COR-L47 (cell line): ENCODE measurements at regions not wholly inside any gene's neighbourhood (a gene's known extent, or its start where the extent isn't known, plus 50 kb on each side); places are given as distances from the start of the nearest gene placed in this dataset.
A peak's percentile ranks its signal among the peaks of the same experiment; 100 is the strongest.
"Not testable (repeated sequence)": the region's sequence is repeated elsewhere in the genome, so short reads cannot be mapped to it uniquely, and the experiment has no call there.

Experiments used
- DNase-seq: peaks from one replicate; lab custom pipeline; 2025; lab: John Stamatoyannopoulos, UW

- DNase-seq = no peak
Observed at GRCh38 chr2:130289780-130290179, 52.9 kb upstream of the IMP4 start.

GRCh38 chr2:130288467-130289403 is 54.0 kb upstream of the IMP4 start:
- DNase-seq = no peak

GRCh38 chr2:130287656-130288026 is 55.1 kb upstream of the IMP4 start:
- DNase-seq = no peak

DNA sequence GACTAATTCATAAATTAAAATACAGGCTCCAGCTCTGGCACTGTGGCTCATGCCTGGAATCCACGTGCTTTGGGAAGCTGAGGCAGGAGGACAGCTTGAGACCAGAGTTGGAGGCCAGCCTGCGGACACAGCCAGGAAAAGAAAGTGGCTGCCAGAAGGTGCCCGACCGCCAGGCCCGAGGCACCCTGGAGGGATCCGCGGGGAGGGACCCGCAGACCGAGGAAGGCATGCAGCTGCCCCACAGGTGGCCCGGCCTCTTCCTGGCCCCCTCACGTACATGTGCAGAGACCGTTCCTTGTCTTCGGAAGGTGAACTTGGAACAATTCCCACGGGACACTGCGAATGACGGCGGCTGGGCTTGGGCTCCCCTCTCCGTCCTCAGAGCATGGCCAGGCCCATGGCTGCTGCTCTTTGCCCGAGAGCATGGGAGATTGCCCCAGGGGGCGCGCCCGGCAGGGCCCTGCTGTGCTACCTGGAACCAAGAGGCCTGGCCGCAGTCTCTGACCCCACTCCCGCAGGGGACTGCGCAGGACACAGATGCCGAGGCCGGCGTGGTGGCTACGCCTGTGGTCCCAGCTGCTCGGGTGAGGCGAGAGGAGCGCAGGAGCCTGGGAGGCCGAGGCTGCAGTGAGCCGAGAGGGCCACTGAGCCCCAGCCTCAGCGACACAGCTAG is 55.6 kb upstream of the IMP4 start:
- no peak for DNase-seq

- not testable (repeated sequence) for DNase-seq
Observed at GRCh38 chr2:130283341-130283869, 59.3 kb upstream of the IMP4 start.

DNA sequence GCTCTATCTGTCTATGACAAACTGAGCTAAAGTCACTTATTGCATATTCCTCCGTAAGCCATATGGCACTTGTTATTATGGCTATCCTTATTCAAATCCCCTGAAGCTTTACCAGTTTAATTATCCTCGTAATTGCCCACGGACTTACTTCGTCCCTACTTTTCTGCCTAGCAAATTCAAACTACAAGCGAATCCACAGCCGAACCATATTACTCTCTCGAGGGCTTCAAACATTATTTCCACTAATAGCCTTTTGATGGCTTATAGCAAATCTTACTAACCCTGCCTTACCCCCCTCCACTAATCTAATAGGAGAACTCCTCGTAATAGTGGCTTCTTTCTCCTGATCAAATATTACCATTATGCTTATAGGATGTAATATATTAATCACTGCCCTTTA is 63.1 kb upstream of the IMP4 start:
- not testable (repeated sequence) for DNase-seq

- not testable (repeated sequence) for DNase-seq
Observed at GRCh38 chr2:130268333-130268732, 70.1 kb upstream of the TUBA3E start.

- DNase-seq = not testable (repeated sequence)
Observed at GRCh38 chr2:130267572-130267971, 69.3 kb upstream of the TUBA3E start.

GRCh38 chr2:130266836-130267235 is 68.6 kb upstream of the TUBA3E start:
- DNase-seq = not testable (repeated sequence)

GRCh38 chr2:130265570-130266247 is 67.5 kb upstream of the TUBA3E start:
- not testable (repeated sequence) for DNase-seq

- not testable (repeated sequence) for DNase-seq
Observed at GRCh38 chr2:130264901-130265320, 66.7 kb upstream of the TUBA3E start.

DNA sequence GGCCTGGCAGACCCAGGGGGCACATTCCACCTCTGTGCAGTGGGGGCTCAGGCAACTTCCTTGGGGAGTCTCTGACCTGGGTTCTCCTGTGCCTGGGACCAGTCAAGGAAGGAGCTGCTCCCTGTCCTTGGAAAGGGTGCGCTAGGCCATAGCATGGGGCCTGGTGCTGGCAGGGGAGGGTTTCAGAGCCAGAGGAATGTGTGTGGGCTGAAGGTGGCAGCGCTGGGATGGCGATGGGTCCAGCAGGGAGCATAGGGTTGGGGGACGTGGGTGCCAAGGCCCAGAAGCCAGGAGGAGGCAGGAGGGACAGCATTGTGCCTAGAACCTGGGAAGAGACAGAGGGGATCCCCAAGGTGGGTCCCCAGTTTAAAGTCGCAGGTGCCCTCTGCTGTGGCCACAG is 66.3 kb upstream of the TUBA3E start:
- DNase-seq = no peak

DNA sequence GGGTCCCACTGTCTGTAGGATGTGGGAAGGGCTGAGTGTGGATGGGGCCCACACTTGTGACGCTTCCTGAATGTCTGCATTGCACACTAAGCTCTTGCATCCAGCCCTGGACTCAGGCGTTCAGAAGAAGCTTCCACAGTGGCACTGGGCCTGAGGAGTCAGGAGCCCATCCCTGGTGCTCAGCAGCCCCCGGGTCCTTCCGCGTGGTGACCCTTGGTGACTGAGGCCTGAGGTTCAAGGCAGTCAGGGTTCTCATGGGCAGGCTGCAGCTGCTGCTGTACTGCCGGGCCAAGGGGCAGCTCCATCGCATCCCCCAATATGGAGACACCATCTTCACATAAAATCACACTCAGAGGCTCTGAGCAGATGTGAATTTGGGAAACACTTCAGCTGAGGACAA is 65.8 kb upstream of the TUBA3E start:
- DNase-seq = no peak

DNA sequence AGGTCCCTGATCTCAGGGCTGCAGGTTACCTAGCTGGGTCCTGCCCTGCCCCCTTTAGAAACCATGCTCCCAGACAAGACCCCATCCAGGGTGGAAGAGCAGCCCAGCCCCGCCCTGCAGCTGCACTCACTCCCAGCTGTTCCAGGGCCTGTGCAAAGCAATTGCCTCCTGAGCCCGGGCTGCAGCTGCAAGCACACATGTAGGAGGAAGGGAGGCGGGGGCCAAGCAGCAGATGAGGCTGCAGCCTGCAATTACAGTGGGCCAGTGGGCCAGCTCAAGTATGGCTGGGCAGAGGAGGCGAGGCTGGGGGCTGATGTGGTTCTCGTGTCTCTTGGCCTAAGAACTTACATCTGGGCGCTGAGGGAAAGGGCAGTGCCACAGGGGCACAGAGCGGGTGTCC is 65.4 kb upstream of the TUBA3E start:
- DNase-seq = peak; percentile 17

DNA sequence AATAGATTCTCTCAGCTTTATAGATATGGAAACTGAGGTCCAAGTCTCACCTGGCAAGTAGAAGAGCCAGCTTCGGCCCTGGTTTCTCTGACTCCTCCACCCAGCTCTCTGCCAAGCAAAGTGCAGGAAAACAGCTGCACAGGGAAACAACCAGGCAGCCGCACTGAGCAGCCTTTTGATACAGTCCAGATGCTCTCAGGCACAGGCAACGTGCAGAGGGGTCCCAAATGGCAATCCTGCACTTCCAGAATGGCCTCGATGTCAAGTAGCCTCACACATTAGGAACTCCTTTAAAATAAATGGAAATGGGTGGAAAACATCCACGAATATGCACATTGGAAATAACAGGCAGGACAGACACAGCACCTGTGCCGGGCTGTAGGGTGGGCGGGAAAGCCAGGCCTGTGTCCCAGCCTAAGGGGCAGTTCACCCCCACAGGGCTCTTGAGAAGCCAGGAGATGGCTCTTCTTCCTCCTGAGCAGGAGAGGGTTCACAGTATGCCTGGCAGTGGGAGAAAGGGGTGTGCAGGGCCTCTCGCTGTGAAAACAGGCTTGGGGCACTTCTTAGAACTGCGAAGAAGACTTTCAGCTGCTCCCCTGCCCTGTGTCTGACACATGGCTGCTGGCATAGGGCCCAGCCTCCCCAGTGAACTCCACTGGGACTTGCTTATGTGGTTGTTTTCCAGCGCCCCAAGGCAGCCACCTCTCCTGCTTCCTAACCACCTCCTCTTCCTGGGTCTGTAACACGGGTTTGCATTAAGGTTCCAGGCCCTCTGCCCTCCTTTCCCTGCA is 63.9 kb upstream of the TUBA3E start:
- no peak for DNase-seq

- DNase-seq = no peak
Observed at GRCh38 chr2:130261099-130261498, 62.9 kb upstream of the TUBA3E start.

DNA sequence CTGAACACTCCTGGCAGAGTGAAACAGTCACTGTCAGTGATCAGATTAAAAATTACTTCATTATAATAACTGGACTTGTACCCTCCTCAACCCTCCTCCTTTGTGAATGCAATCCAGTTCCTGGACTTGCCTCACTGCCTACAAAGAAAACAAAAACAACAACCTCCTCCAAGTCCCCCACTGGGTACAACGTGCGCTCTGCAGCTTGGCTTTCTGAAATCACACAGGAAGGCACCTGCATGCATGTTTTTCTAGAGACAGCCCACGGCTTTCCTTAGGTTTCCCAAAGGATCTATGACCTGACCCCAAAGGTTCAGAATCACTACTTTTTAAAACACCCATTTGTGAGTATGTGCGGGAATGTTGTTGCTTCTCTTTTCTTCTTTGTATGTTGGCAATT is 61.4 kb upstream of the TUBA3E start:
- no peak for DNase-seq

- DNase-seq = no peak
Observed at GRCh38 chr2:130258356-130258755, 60.1 kb upstream of the TUBA3E start.

GRCh38 chr2:130252880-130253645 is 54.8 kb upstream of the TUBA3E start:
- peak; percentile 82 for DNase-seq

DNA sequence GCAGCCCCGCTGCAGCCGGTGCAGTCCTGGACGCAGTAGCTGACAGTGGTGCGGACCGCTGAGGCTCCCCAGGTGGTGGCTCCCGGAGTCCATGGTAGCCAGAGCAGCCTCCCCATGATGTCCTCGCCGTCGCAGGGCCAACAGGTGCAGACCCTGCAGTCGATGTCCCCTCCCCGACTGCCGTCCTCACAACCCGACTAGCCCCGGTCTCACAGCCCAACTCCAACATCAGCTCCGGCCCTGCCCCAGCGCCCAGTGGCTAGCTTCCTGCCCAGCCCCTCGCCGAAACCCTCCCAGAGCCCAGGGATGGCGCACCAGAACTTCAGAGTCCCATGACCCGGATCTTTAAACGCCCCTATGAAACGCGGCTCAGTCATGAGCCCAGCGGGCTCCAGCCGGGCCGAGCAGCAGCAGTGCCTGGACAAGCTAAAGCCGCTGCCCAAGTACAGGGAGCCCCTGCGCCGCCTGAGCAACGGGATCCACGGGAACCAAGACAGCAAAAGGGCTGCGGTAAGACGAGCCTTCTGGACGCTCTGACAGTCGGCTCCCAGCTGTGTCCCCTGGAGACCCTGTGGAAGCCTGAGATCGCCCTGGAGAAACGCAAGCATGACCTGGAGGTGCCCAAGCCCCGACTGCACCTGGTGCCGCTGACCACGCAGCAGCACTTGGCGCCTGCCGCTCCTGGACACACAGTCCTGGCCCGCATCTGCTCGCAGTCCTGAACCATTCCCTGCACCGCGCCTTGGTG is 53.8 kb upstream of the TUBA3E start:
- DNase-seq = no peak
